GM12878 (cell line): ENCODE measurements at regions not wholly inside any gene's neighbourhood (a gene's known extent, or its start where the extent isn't known, plus 50 kb on each side); places are given as distances from the start of the nearest gene placed in this dataset.

Source experiments
- ATAC-seq: fragments of 200-7000 bp; cut with Tn5 transposase; 3 replicates; pipeline ENCODE4 v1.9.1; 2020; ENCODE audit warnings: mild to moderate bottlenecking, moderate library complexity
- BruUV-seq: library from RNA; stranded (reverse); fragments of 400-500 nt; replicated peaks from 2 replicates; lab custom pipeline; 2021; lab: Mats Ljungman, UMichigan
- CTCF ChIA-PET: fragments of 300-600 bp; sonication (Branson Sonifier 250); formaldehyde crosslinking; extraction: SDS; loops from one replicate; lab custom pipeline; 2021; ENCODE audit warnings: inconsistent platforms; lab: Yijun Ruan, JAX
- POLR2A ChIA-PET: fragments of 350-600 bp; formaldehyde crosslinking; extraction: SDS; loops from one replicate; lab custom pipeline; 2021; ENCODE audit warnings: inconsistent platforms; lab: Charles Lee
- RAD21 ChIA-PET: fragments of 300-600 bp; sonication (Branson Sonifier 250); formaldehyde crosslinking; loops from one replicate; lab custom pipeline; 2023; ENCODE audit warnings: antibody characterized with exemption; ENCODE audit not compliant: unreplicated experiment; lab: Charles Lee
- SMC1A ChIA-PET: fragments of 300-600 bp; sonication (Branson Sonifier 250); formaldehyde crosslinking; loops from one replicate; lab custom pipeline; 2023; ENCODE audit not compliant: unreplicated experiment, uncharacterized antibody; lab: Charles Lee
- DNase-seq: peaks from one replicate; pipeline ENCODE4 v3.0.0-alpha.2; 2011; ENCODE audit warnings: low read depth, low spot score
- FAIRE-seq: peaks from 3 replicates; lab custom pipeline; 2011; peaks lifted over from hg19 to GRCh38; lab: Jason Lieb, UNC
- H2AFZ ChIP-seq: 2 replicates; pipeline ENCODE4 v1.6.0; 2011; ENCODE audit warnings: low read depth, low read length, control low read depth; ENCODE audit not compliant: control insufficient read depth
- H3K27ac ChIP-seq: 2 replicates; pipeline ENCODE4 v1.5.1; 2011; ENCODE audit warnings: control low read depth; ENCODE audit not compliant: control insufficient read depth, insufficient read depth
- H3K27me3 ChIP-seq, 2 experiments: replicated peaks in 1 of 2; 2 replicates each; pipeline versions ENCODE4 v1.6.0 to v1.6.1; 2011; ENCODE audit warnings: low read length in 1 of 2; ENCODE audit not compliant: control insufficient read depth in 2 of 2, insufficient read depth in 2 of 2
- H3K36me3 ChIP-seq, 2 experiments: 2 replicates each; pipeline ENCODE4 v1.5.1; 2011; ENCODE audit warnings: low read length in 1 of 2; ENCODE audit not compliant: control insufficient read depth in 2 of 2, insufficient read depth in 2 of 2
- H3K4me1 ChIP-seq: 2 replicates; pipeline ENCODE4 v1.6.1; 2011; ENCODE audit warnings: mild to moderate bottlenecking, low read length, moderate library complexity, mixed read lengths; ENCODE audit not compliant: control insufficient read depth, insufficient read depth
- H3K4me2 ChIP-seq: 2 replicates; pipeline ENCODE4 v1.6.0; 2011; ENCODE audit warnings: control low read depth; ENCODE audit not compliant: control insufficient read depth, insufficient read depth
- H3K4me3 ChIP-seq: fragments of 200-600 bp; sonication (generic); 2 replicates; pipeline ENCODE4 v1.5.1; 2016
- H3K79me2 ChIP-seq: 2 replicates; pipeline ENCODE4 v1.6.0; 2011; ENCODE audit warnings: low read length; ENCODE audit not compliant: control insufficient read depth, insufficient read depth
- H3K9ac ChIP-seq: 2 replicates; pipeline ENCODE4 v1.8.0; 2011; ENCODE audit warnings: low read length, control low read depth, mixed read lengths; ENCODE audit not compliant: control insufficient read depth, insufficient read depth
- H3K9me3 ChIP-seq: replicated peaks from 3 replicates; pipeline ENCODE4 v1.5.1; 2011; ENCODE audit warnings: mild to moderate bottlenecking, low read length; ENCODE audit not compliant: control insufficient read depth, insufficient read depth
- H4K20me1 ChIP-seq: 2 replicates; pipeline ENCODE4 v1.6.0; 2011; ENCODE audit not compliant: control insufficient read depth, insufficient read depth
- BCL11A ChIP-seq: IDR thresholded peaks from 2 replicates; pipeline ENCODE4 v1.6.1; 2011; ENCODE audit warnings: low read depth, low read length
- CEBPB ChIP-seq, 2 experiments: fragments of 150-350 bp in 1 of 2; IDR thresholded peaks; 2 replicates each; pipeline ENCODE4 v1.6.1; 2012 to 2014; ENCODE audit warnings: low read depth in 2 of 2, low read length in 2 of 2, borderline replicate concordance in 1 of 2, inconsistent platforms in 1 of 2
- CHD4 ChIP-seq: fragments of 200-600 bp; sonication (generic); IDR thresholded peaks from 2 replicates; pipeline ENCODE4 v1.6.1; 2016; ENCODE audit warnings: mild to moderate bottlenecking
- HDAC2 ChIP-seq: fragments of 200-600 bp; sonication (generic); IDR thresholded peaks from 2 replicates; pipeline ENCODE4 v1.6.1; 2017
- HDAC6 ChIP-seq: fragments of 200-600 bp; sonication (generic); IDR thresholded peaks from one replicate; pipeline ENCODE4 v1.8.0; 2017; ENCODE audit warnings: antibody characterized with exemption; ENCODE audit not compliant: unreplicated experiment
- IKZF2 ChIP-seq, 2 experiments: fragments of 450-650 bp; IDR thresholded peaks; 2 replicates each; pipeline ENCODE4 v1.6.1; 2017; ENCODE audit warnings: mild to moderate bottlenecking in 2 of 2, moderate library complexity in 2 of 2
- KAT2A ChIP-seq: conservative IDR thresholded peaks from 2 replicates; pipeline ENCODE4 v1.6.1; 2011; ENCODE audit warnings: low read depth, low read length; ENCODE audit not compliant: control insufficient read depth
- KDM1A ChIP-seq: fragments of 200-600 bp; sonication (generic); IDR thresholded peaks from 2 replicates; pipeline ENCODE4 v1.6.1; 2016; ENCODE audit warnings: borderline replicate concordance
- KLF5 ChIP-seq: fragments of 450-650 bp; IDR thresholded peaks from 2 replicates; pipeline ENCODE4 v1.6.1; 2014; ENCODE audit warnings: mild to moderate bottlenecking; ENCODE audit not compliant: partially characterized antibody
- MTA2 ChIP-seq: fragments of 450-650 bp; IDR thresholded peaks from 2 replicates; pipeline ENCODE4 v1.6.1; 2016; ENCODE audit warnings: low read depth, mild to moderate bottlenecking, moderate library complexity
- NFYB ChIP-seq: IDR thresholded peaks from 2 replicates; pipeline ENCODE4 v1.6.1; 2011; ENCODE audit warnings: low read depth, mild to moderate bottlenecking, low read length, improper control_type of control experiment, moderate library complexity; ENCODE audit not compliant: insufficient read depth
- NR2F1 ChIP-seq: fragments of 450-650 bp; conservative IDR thresholded peaks from 2 replicates; pipeline ENCODE4 v1.6.1; 2017; ENCODE audit warnings: mild to moderate bottlenecking
- PAX5 ChIP-seq: IDR thresholded peaks from 2 replicates; pipeline ENCODE4 v1.6.1; 2011; ENCODE audit warnings: low read depth, low read length, borderline replicate concordance
- POLR2A ChIP-seq: IDR thresholded peaks from 2 replicates; pipeline ENCODE4 v1.6.1; 2011; ENCODE audit warnings: low read depth, mild to moderate bottlenecking, low read length
- RAD21 ChIP-seq: IDR thresholded peaks from 2 replicates; pipeline ENCODE4 v1.6.1; 2011; ENCODE audit warnings: mild to moderate bottlenecking, low read depth, low read length, moderate library complexity; ENCODE audit not compliant: insufficient read depth
- SIN3A ChIP-seq: IDR thresholded peaks from 2 replicates; pipeline ENCODE4 v1.6.1; 2012; ENCODE audit warnings: low read depth, low read length, improper control_type of control experiment
- SREBF1 ChIP-seq: IDR thresholded peaks from 2 replicates; pipeline ENCODE4 v1.6.1; 2012; ENCODE audit warnings: mild to moderate bottlenecking, low read length
- TCF12 ChIP-seq: IDR thresholded peaks from 2 replicates; pipeline ENCODE4 v1.6.1; 2011; ENCODE audit warnings: low read depth, mild to moderate bottlenecking, low read length
- TCF7 ChIP-seq: IDR thresholded peaks from 2 replicates; pipeline ENCODE4 v1.6.1; 2014; ENCODE audit warnings: antibody characterized with exemption, borderline replicate concordance
- WGBS: methylation state at CpG from one replicate; pipeline ENCODE4 v1.1.6; 2016; ENCODE audit warnings: low lambda C conversion rate; ENCODE audit not compliant: insufficient replicate concordance, insufficient coverage; ENCODE audit errors: missing lambda C conversion rate; 5-methylcytosine and 5-hydroxymethylcytosine counted together
- in situ Hi-C: fragments of 300-500 bp; cut with MboI; formaldehyde crosslinking; loops from 9 replicates; pipeline ENCODE4 v1.14.3; 2018; ENCODE audit warnings: mixed read lengths
- intact Hi-C: fragments of 100-400 bp; cut with micrococcal nuclease; formaldehyde crosslinking; loops from one replicate; pipeline ENCODE4 v1.14.2; 2022; ENCODE audit not compliant: unreplicated experiment
- TF ChIP-seq, protein P1 (sequence below): fragments of 450-650 bp; formaldehyde crosslinking; IDR thresholded peaks from 2 replicates; pipeline ENCODE4 v1.5.0; 2022; ENCODE audit warnings: mild to moderate bottlenecking, missing genetic modification characterization
- TF ChIP-seq, protein P2 (sequence below): IDR thresholded peaks from 2 replicates; pipeline ENCODE4 v1.6.1; 2011; ENCODE audit warnings: mild to moderate bottlenecking, low read depth, low read length, moderate library complexity; ENCODE audit not compliant: insufficient replicate concordance

- TF ChIP-seq TCF12 (no peak), SIN3A (no peak), KLF5 (no peak)
Observed at GRCh38 chr4:153040677-153041076, 104.6 kb downstream of the FHDC1 start (continued).

- TF ChIP-seq SIN3A, result no peak
- no peak for TF ChIP-seq CEBPB (IDR thresholded peaks at IDR 0.05; ENCODE audit: borderline replicate concordance in 1 of 2, low read depth in 2 of 2, low read length in 2 of 2)
- TF ChIP-seq MTA2, result no peak
- TF ChIP-seq NR2F1, result no peak
- no peak for TF ChIP-seq IKZF2 (IDR thresholded peaks at IDR 0.05)
- TF ChIP-seq TCF7, result no peak
- TF ChIP-seq, protein P1, sequence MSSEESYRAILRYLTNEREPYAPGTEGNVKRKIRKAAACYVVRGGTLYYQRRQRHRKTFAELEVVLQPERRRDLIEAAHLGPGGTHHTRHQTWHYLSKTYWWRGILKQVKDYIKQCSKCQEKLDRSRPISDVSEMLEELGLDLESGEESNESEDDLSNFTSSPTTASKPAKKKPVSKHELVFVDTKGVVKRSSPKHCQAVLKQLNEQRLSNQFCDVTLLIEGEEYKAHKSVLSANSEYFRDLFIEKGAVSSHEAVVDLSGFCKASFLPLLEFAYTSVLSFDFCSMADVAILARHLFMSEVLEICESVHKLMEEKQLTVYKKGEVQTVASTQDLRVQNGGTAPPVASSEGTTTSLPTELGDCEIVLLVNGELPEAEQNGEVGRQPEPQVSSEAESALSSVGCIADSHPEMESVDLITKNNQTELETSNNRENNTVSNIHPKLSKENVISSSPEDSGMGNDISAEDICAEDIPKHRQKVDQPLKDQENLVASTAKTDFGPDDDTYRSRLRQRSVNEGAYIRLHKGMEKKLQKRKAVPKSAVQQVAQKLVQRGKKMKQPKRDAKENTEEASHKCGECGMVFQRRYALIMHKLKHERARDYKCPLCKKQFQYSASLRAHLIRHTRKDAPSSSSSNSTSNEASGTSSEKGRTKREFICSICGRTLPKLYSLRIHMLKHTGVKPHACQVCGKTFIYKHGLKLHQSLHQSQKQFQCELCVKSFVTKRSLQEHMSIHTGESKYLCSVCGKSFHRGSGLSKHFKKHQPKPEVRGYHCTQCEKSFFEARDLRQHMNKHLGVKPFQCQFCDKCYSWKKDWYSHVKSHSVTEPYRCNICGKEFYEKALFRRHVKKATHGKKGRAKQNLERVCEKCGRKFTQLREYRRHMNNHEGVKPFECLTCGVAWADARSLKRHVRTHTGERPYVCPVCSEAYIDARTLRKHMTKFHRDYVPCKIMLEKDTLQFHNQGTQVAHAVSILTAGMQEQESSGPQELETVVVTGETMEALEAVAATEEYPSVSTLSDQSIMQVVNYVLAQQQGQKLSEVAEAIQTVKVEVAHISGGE (CRISPR knock-in tag), result no peak
- no peak for TF ChIP-seq KAT2A
- TF ChIP-seq KDM1A, result no peak
- no peak for TF ChIP-seq POLR2A
- TF ChIP-seq HDAC6, result no peak
- TF ChIP-seq HDAC2, result no peak
- no peak for TF ChIP-seq CHD4
- TF ChIP-seq, protein P2, sequence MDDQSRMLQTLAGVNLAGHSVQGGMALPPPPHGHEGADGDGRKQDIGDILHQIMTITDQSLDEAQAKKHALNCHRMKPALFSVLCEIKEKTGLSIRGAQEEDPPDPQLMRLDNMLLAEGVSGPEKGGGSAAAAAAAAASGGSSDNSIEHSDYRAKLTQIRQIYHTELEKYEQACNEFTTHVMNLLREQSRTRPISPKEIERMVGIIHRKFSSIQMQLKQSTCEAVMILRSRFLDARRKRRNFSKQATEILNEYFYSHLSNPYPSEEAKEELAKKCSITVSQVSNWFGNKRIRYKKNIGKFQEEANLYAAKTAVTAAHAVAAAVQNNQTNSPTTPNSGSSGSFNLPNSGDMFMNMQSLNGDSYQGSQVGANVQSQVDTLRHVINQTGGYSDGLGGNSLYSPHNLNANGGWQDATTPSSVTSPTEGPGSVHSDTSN, result no peak
- no peak for TF ChIP-seq NFYB
- TF ChIP-seq PAX5, result no peak
- no peak for TF ChIP-seq SREBF1
- no peak for TF ChIP-seq BCL11A
- TF ChIP-seq RAD21, result no peak
- 44% methylated on average over 1 of the region's 1 CpG for WGBS
Observed at GRCh38 chr4:153044036-153044435, 107.9 kb downstream of the FHDC1 start.

More at GRCh38 chr4:153044036-153044435, 107.9 kb downstream of the FHDC1 start:
- no peaks in the 10 kb centered on the region for H4K20me1 ChIP-seq
- intact Hi-C loops (no loop called here), in situ Hi-C loops (no loop called here)
- BruUV-seq, result no TSS peak
- H3K27me3 ChIP-seq, result peaks cover 3% of the 10 kb centered on the region in 2 experiments; a peak in 2 of 4 replicates
- H3K36me3 ChIP-seq, result no peaks in the 10 kb centered on the region
- H2AFZ ChIP-seq, result no peak overlapping the region
- no peak overlapping the region for H3K4me3 ChIP-seq
- H3K4me2 ChIP-seq, result no peak overlapping the region
- DNase-seq, result no peak
- 0 out of 2 replicates have a peak, but pooled peaks cover 3% of the 10 kb centered on the region for H3K4me1 ChIP-seq
- CTCF ChIA-PET, result no interaction called here
- H3K9ac ChIP-seq, result no peak overlapping the region
- peaks cover 2% of the 10 kb centered on the region; the same call in 1 of the 3 replicates for H3K9me3 ChIP-seq
- SMC1A ChIA-PET, result interaction anchor here (1.6 kb wide), 1 partner anchor 12 kb away, joined by 3 read pairs; no protein-coding TSS in a partner anchor
- RAD21 ChIA-PET, result no interaction called here
- no peak for FAIRE-seq
- POLR2A ChIA-PET, result no interaction called here
- no peak overlapping the region for H3K27ac ChIP-seq
- no peak for ATAC-seq
- no peaks in the 10 kb centered on the region for H3K79me2 ChIP-seq
